Left ventricle myocardium inferior (tissue), 1 donor: ENCODE measurements at regions not wholly inside any gene's neighbourhood (a gene's known extent, or its start where the extent isn't known, plus 50 kb on each side); places are given as distances from the start of the nearest gene placed in this dataset.

Source experiments
- DNase-seq: peaks from one replicate; pipeline ENCODE4 v3.0.0-alpha.2; 2020
- H3K27ac ChIP-seq: fragments of 200-600 bp; replicated peaks from 2 replicates; pipeline ENCODE4 v1.8.0; 2021
- H3K27me3 ChIP-seq: fragments of 200-600 bp; 2 replicates; pipeline ENCODE4 v1.8.0; 2021; ENCODE audit warnings: low read depth
- H3K36me3 ChIP-seq: fragments of 200-600 bp; 2 replicates; pipeline ENCODE4 v1.8.0; 2021
- H3K4me1 ChIP-seq: fragments of 200-600 bp; 2 replicates; pipeline ENCODE4 v1.8.0; 2021
- H3K4me3 ChIP-seq: fragments of 200-600 bp; 2 replicates; pipeline ENCODE4 v1.8.0; 2021; ENCODE audit warnings: mild to moderate bottlenecking, moderate library complexity
- H3K9me3 ChIP-seq: fragments of 200-600 bp; replicated peaks from 2 replicates; pipeline ENCODE4 v1.8.0; 2021
- intact Hi-C: fragments of 100-400 bp; cut with micrococcal nuclease; formaldehyde crosslinking; loops from one replicate; pipeline ENCODE4 v1.11.0; 2022
- TF ChIP-seq, protein P1 (sequence below): fragments of 200-600 bp; IDR thresholded peaks from 2 replicates; pipeline ENCODE4 v1.8.0; 2021; ENCODE audit warnings: antibody characterized with exemption, mild to moderate bottlenecking, borderline replicate concordance
- donor health status: DM: no; HTN: yes; CAD: no; lungs with severe emphysema.

DNA sequence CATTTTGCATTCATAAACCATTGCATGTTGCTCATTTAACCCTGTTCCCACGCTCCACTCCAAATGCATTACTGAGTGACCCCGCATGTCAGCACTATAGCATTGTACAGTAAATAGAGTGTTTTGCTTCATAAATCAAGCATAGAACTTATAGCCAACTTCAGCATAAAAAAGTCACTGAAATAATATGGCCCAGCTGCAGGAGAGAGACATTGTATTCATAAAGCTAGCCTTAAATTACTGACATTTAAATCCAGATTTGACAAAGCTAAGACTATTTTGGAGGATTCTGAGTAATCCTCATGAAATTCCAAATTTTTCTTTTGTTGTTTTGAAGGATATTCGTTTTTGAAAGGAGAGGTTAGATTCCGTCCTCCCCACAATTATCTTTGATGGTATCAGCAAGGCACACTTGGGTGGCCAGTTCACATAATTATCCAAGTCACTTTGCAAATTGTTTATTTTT is 320.9 kb upstream of the TCF4 start:
- H3K4me1 ChIP-seq: peaks cover 16% of the 10 kb centered on the region
- TF ChIP-seq, protein P1, sequence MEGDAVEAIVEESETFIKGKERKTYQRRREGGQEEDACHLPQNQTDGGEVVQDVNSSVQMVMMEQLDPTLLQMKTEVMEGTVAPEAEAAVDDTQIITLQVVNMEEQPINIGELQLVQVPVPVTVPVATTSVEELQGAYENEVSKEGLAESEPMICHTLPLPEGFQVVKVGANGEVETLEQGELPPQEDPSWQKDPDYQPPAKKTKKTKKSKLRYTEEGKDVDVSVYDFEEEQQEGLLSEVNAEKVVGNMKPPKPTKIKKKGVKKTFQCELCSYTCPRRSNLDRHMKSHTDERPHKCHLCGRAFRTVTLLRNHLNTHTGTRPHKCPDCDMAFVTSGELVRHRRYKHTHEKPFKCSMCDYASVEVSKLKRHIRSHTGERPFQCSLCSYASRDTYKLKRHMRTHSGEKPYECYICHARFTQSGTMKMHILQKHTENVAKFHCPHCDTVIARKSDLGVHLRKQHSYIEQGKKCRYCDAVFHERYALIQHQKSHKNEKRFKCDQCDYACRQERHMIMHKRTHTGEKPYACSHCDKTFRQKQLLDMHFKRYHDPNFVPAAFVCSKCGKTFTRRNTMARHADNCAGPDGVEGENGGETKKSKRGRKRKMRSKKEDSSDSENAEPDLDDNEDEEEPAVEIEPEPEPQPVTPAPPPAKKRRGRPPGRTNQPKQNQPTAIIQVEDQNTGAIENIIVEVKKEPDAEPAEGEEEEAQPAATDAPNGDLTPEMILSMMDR: no peak
- H3K9me3 ChIP-seq: no peaks in the 10 kb centered on the region
- no peaks in the 10 kb centered on the region for H3K36me3 ChIP-seq
- peak overlapping the region; percentile 65 for H3K27ac ChIP-seq
- intact Hi-C loops: no loop called here
- no peak for DNase-seq
- no peaks in the 10 kb centered on the region for H3K27me3 ChIP-seq
- H3K4me3 ChIP-seq: no peak overlapping the region

DNA sequence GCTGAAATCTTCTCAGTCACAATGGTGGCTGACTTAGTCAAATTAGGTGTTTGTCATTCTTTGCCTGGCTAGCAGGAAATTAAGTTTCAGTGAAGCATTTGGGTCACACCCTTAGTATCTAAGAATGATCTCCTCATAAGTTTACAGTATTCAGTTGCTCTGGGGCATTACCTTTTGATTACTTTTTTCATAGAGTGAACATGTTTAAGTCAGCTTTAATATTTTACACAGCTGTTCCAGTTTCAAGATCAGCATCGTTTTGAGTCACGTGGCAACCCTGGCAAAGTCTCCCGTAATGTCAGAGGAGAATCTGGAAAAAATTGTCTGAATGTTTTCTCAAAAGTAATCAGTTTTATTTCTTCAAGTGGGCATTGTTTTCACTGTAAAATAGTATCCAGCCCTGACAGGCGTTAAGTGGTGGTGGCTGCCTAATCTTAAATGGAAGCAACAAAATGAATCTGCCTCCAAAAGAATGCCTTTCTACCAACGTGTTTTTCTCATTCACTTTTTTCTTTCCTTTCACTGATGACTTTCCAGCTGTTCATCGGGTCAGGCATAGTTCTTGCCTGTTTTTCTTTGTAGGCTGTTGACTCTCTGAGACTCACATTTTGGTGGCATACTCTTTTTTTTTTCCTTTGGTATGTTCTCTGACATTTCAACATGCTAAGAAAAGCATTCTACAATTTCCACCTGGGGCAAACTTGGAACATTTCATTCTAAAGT is 319.6 kb upstream of the TCF4 start:
- peak; percentile 29 for DNase-seq
- Histone ChIP-seq H3K9me3 (no peaks in the 10 kb centered on the region), H3K4me3 (peak overlapping the region; percentile 32), H3K27ac (peak overlapping the region; percentile 65), H3K36me3 (no peaks in the 10 kb centered on the region), H3K4me1 (peaks cover 16% of the 10 kb centered on the region), H3K27me3 (no peaks in the 10 kb centered on the region)
- intact Hi-C loops: no loop called here
- TF ChIP-seq, protein P1: no peak

- Histone ChIP-seq H3K4me1 (peaks cover 16% of the 10 kb centered on the region), H3K27me3 (no peaks in the 10 kb centered on the region), H3K27ac (peak overlapping the region; percentile 65), H3K36me3 (no peaks in the 10 kb centered on the region), H3K9me3 (no peaks in the 10 kb centered on the region), H3K4me3 (no peak overlapping the region)
- TF ChIP-seq, protein P1: no peak
- intact Hi-C loops: no loop called here
- DNase-seq: no peak
These were observed 318.5 kb upstream of the TCF4 start for GRCh38 chr18:55906536-55906935.

- no peak overlapping the region for H3K27ac ChIP-seq
- no peaks in the 10 kb centered on the region for H3K36me3 ChIP-seq
- no peaks in the 10 kb centered on the region for H3K27me3 ChIP-seq
- TF ChIP-seq, protein P1: no peak
- peaks cover 16% of the 10 kb centered on the region for H3K4me1 ChIP-seq
- no peak for DNase-seq
- intact Hi-C loops: no loop called here
- no peak overlapping the region for H3K4me3 ChIP-seq
- no peaks in the 10 kb centered on the region for H3K9me3 ChIP-seq
These were observed 315.9 kb upstream of the TCF4 start for GRCh38 chr18:55903911-55904310.

DNA sequence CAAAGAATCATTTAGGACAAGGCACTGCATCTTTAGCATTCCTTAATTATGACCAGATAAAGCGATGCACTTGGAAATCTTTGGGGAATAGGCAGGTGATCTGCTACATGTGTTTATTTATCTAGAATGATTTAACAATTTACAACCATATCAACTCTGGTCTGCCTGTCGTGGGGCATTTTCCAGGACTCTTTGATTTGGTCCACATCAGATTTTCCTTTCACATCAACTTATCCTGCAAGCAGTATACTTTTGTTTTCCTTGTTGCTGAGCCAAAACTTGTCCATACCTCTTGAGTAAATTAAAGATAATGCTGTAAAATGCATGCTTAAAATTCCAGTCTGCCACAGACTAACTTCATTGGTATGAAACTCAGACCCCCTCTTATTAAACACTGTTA is 312.4 kb upstream of the TCF4 start:
- H3K9me3 ChIP-seq: no peaks in the 10 kb centered on the region
- no peak overlapping the region for H3K4me3 ChIP-seq
- no peak overlapping the region for H3K27ac ChIP-seq
- H3K27me3 ChIP-seq: no peaks in the 10 kb centered on the region
- TF ChIP-seq, protein P1: no peak
- H3K4me1 ChIP-seq: no peaks in the 10 kb centered on the region
- no peaks in the 10 kb centered on the region for H3K36me3 ChIP-seq
- intact Hi-C loops: no loop called here
- no peak for DNase-seq
